ENCODE measurements at regions not wholly inside any gene's neighbourhood (a gene's known extent, or its start where the extent isn't known, plus 50 kb on each side); places are given as distances from the start of the nearest gene placed in this dataset.
A peak's percentile ranks its signal among the peaks of the same experiment; 100 is the strongest.
"Not testable (repeated sequence)": the region's sequence is repeated elsewhere in the genome, so short reads cannot be mapped to it uniquely, and the experiment has no call there.

DNA sequence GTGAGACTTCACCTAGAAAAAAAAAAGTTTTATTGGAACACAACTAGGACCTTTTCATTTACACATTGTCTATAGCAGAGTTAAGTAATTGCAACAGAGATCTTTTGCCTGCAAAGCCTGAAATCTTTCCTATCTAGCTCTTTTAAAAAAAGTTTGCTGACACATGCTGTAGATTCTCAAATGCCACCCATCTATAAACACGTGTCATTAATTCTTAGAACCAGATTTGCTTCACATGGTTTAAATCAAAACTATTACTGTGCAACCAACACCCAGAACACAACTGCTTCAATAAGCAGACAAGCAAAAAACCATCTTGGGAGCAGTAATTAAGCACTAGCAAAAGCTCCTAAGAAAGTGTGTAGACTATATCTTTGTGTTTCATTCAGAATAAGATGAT is 55.0 kb downstream of the OXSM start:
- H3K4me3 ChIP-seq (ENCODE audit: low read length) = no peak overlapping the region
- DNase-seq (ENCODE audit: low read depth, low spot score) = no peak

- DNase-seq (ENCODE audit: low read depth, low spot score) = no peak
These were observed 56.4 kb downstream of the OXSM start for GRCh38 chr3:25846282-25846681.

GRCh38 chr3:25849091-25849490 is 59.2 kb downstream of the OXSM start:
- DNase-seq (ENCODE audit: low read depth, low spot score) = no peak

More at GRCh38 chr3:25846282-25846681, 56.4 kb downstream of the OXSM start:
- no peak overlapping the region for H3K4me3 ChIP-seq (ENCODE audit: low read length)

GRCh38 chr3:25849641-25850385 is 59.9 kb downstream of the OXSM start:
- DNase-seq (ENCODE audit: low read depth, low spot score) = no peak

More at GRCh38 chr3:25849091-25849490, 59.2 kb downstream of the OXSM start:
- no peak overlapping the region for H3K4me3 ChIP-seq (ENCODE audit: low read length)

DNA sequence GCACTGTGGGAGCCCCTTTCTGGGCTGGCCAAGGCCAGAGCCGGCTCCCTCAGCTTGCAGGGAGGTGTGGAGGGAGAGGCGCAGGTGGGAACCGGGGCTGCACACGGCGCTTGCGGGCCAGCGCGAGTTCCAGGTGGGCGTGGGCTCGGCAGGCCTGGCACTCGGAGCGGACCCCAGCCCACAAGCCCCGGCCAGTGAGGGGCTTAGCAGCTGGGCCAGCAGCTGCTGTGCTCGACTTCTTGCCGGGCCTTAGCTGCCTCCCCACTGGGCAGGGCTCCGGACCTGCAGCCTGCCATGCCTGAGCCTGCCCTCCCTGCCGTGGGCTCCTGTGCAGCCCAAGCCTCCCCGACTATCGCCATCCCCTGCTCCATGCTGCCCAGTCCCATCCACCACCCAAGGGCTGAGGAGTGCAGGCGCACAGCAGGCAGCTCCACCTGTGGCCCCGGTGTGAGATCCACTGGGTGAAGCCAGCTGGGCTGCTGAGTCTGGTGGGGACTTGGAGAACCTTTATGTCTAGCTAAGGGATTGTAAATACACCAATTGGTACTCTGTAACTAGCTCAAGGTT is 61.9 kb downstream of the OXSM start:
- not testable (repeated sequence) for DNase-seq (ENCODE audit: low read depth, low spot score)

More at GRCh38 chr3:25849641-25850385, 59.9 kb downstream of the OXSM start:
- H3K4me3 ChIP-seq (ENCODE audit: low read length) = no peak overlapping the region

GRCh38 chr3:25854214-25854613 is 64.3 kb downstream of the OXSM start:
- DNase-seq (ENCODE audit: low read depth, low spot score) = no peak
- no peak overlapping the region for H3K4me3 ChIP-seq (ENCODE audit: low read length)

More for the DNA sequence above, 61.9 kb downstream of the OXSM start:
- not testable (repeated sequence) for H3K4me3 ChIP-seq (ENCODE audit: low read length)

DNA sequence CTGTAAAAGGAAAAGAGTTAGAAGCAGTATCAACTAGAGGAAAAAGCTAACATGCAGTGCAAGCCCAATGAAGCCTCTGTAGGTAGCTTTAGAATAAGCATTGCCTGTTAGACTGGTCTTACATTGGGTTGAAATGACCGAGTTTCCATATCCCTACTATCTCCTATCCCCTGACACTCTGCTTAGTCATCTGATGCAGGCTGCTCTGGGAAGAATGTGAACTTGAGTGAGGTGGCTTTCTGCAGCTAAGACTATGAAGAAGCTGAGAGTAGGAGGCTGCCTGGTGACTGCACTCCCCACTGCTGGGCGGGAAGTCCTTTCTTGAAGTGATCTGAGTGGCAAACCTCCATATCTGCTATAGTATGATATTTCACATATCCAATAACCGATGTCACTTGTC is 64.7 kb downstream of the OXSM start:
- no peak overlapping the region for H3K4me3 ChIP-seq (ENCODE audit: low read length)
- DNase-seq (ENCODE audit: low read depth, low spot score) = no peak

- DNase-seq (ENCODE audit: low read depth, low spot score) = no peak
- no peak overlapping the region for H3K4me3 ChIP-seq (ENCODE audit: low read length)
These were observed 65.4 kb downstream of the OXSM start for GRCh38 chr3:25855266-25855784.

- H3K4me3 ChIP-seq (ENCODE audit: low read length) = no peak overlapping the region
- peak; percentile 41 for DNase-seq (ENCODE audit: low read depth, low spot score)
These were observed 67.1 kb downstream of the OXSM start for GRCh38 chr3:25856902-25857518.

DNA sequence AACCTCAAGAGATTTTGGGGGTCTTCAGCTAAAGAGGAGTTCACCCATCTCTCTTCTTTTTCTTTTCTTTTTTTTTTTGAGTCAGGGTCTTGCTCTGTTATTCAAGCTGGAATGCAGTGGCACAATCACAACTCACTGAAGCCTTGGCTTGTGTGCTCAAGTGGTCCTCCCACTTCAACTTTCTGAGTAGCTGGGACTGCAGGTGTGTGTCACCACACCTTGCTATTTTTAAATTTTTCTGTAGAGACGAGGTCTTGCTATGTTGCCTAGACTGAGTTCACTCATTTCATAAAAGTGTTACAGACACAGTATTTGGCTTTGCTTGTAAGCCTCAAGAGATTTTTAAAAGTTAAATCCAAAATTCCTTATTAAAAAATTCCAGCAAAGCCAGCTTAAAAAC is 71.7 kb downstream of the OXSM start:
- no peak overlapping the region for H3K4me3 ChIP-seq (ENCODE audit: low read length)
- no peak for DNase-seq (ENCODE audit: low read depth, low spot score)

DNA sequence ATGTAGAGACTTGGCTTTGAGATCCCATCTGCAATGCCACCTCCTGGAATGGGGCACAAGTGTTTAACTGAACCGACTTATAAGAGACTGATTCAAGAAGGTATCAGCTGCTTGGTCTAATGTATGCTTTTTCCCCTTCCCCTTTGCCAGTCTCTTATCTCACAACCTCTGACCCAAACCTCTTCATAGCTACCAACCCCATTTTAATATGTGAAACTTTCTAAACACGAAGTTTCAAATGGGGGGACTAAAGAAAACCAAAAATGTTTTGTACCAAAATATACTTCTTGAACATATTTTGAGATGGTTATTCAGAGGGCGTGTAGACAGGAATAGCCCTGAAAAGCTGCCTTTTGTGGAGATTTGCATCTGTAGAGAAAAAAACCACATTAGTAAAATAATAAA is 73.1 kb downstream of the OXSM start:
- no peak for DNase-seq (ENCODE audit: low read depth, low spot score)
- H3K4me3 ChIP-seq (ENCODE audit: low read length) = no peak overlapping the region

DNA sequence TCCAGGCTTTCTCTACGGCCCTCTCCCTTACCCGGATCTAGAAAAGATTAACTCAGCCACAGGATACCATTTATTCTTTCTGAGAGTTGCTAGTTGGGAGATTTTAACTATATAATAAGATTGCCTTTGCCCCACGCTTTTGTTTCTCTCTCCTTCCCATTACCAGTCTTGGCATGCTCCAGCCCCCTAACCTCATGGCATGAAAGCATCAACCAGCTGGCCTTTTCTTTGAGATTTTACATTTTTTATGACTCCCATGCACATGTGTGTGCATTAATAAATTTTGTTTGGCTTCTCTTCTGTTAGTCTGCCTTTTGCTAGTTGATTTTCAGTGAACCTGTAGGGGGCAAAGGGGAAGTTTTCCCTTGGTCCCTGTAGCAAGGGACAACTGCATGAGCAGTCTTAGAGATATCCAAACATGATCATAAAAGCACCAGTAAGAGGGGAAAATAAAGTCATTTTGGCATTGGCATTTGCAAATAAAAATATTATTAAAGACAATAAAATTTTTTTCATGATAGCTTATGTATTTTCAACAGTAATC is 73.6 kb downstream of the OXSM start:
- no peak overlapping the region for H3K4me3 ChIP-seq (ENCODE audit: low read length)
- no peak for DNase-seq (ENCODE audit: low read depth, low spot score)

DNA sequence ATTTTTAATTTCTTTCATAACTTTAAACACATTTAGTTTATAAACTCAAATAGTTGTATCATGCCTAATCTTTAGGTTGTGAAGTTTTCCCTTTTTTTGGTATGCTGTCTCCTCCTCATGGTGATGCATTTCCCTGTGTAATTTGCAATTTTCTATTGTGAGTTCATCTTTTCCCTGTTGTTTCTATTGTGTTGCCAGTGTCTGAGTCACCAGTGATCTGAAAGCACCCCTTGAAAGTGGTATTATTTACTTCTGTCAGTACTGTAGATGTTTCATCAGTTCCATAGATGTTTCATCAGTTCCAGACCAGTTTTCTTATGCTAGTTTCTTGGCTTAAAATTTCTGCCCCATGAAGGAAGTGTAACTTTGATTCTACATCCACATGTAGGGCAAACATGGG is 80.6 kb downstream of the OXSM start:
- no peak for DNase-seq (ENCODE audit: low read depth, low spot score)
- no peak overlapping the region for H3K4me3 ChIP-seq (ENCODE audit: low read length)

- H3K4me3 ChIP-seq (ENCODE audit: low read length) = no peak overlapping the region
- no peak for DNase-seq (ENCODE audit: low read depth, low spot score)
These were observed 82.4 kb downstream of the OXSM start for GRCh38 chr3:25872200-25872877.

DNA sequence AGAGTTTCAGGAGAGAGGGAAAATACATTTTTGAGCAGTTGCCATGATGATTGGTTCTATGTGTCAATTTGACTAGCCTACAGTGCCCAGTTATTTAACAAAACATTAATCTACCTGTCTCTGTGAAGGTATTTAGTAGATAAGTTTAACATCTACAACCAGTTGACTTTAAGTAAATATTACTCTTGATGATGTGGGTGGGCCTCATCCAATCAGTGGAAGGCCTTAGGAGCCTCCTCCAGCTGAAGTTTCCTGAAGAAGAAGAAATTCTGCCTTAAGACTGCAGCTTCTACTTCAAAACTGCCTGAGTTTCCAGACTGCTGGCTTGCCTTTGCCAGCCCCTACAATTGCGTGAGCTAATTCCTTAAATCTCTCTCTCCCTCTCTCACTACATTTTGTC is 93.6 kb downstream of the OXSM start:
- H3K4me3 ChIP-seq (ENCODE audit: low read length) = no peak overlapping the region
- DNase-seq (ENCODE audit: low read depth, low spot score) = no peak

DNA sequence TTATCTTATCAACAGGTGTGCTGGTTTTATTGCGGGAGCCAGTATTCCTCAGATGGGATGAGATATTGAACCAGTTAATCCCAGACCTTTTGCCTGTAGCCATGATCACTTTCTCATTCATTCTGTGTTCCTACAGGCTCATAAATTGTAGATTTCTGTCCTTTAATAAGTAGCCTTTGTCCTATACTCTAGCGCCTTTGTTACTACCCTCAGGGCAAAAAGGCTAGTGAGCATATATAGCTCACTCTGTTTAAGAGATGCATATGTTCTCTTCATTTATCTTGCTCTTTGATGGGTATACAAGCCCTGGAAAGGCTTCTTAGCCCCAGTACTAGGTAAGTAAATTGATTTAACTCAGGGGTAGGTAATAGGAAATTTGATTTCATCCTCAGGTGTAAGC is 95.1 kb downstream of the OXSM start:
- H3K4me3 ChIP-seq (ENCODE audit: low read length) = no peak overlapping the region
- no peak for DNase-seq (ENCODE audit: low read depth, low spot score)

- H3K4me3 ChIP-seq (ENCODE audit: low read length) = no peak overlapping the region
- DNase-seq (ENCODE audit: low read depth, low spot score) = no peak
These were observed 95.7 kb downstream of the OXSM start for GRCh38 chr3:25885544-25885943.

DNA sequence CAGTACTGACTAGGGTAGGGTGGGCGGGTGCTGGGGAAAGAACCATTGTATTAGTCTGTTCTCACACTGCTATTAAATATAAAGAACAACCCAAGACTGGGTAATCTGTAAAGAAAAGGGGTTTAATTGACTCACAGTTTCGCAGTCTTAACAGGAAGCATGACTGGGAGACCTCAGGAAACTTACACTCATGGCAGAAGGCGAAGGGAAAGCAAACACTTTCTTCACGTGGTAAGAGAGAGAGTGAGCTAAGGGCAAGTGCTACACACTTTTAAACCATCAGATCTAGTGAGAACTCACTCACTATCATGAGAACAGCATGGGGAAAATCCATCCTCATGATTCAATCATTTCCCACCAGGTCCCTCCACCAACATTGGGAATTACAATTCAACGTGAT is 98.0 kb downstream of the OXSM start:
- H3K4me3 ChIP-seq (ENCODE audit: low read length) = no peak overlapping the region
- no peak for DNase-seq (ENCODE audit: low read depth, low spot score)

DNA sequence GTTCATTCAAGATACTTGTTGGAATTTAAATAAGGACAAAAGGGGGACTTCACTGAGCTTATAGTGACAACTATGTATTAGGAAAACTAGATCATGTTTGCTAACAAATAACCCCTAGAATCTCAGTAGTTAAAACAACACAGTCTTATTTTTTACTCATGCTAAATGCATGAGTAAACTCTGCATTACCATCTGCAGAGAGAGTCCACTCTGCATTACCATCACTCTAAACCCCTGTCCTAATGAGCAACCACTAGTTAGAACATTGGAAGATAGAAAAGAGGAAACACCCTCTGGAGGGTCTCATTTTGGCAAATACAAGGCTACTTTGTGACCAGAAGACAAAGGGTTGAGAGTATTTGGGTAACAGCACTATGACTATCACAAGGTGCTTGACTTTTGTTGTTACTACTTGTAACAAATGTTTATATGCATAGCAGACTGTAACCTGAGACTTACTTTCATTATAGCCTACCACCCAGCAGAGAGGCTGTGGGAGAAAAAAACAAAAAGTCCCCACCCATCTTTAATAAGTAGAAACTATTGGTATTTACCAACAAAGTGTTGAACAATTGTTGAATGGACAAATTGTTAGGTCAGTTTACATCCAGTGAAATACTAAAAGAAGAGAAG is 99.1 kb downstream of the OXSM start:
- DNase-seq (ENCODE audit: low read depth, low spot score) = no peak

More for the DNA sequence above, 99.1 kb downstream of the OXSM start:
- H3K4me3 ChIP-seq (ENCODE audit: low read length) = no peak overlapping the region

All from Jurkat, Clone E6-1 (cell line).